K562 (cell line): ENCODE measurements at regions not wholly inside any gene's neighbourhood (a gene's known extent, or its start where the extent isn't known, plus 50 kb on each side); places are given as distances from the start of the nearest gene placed in this dataset.

Source experiments
- ADNP ChIP-seq: fragments of 200-800 bp; sonication (Bioruptor generic); IDR thresholded peaks from 2 replicates; pipeline ENCODE4 v1.6.1; 2016; ENCODE audit warnings: missing genetic modification characterization, missing compliant biosample characterization
- ATF2 ChIP-seq: sonication (generic); formaldehyde crosslinking; IDR thresholded peaks from 2 replicates; pipeline ENCODE4 v1.8.1; 2022; ENCODE audit warnings: missing genetic modification reagents
- CTCF ChIP-seq, 3 experiments: IDR thresholded peaks in 2 of 3; conservative IDR thresholded peaks in 1 of 3; 2 replicates each; pipeline ENCODE4 v1.5.1; 2011 to 2012; ENCODE audit warnings: low read length in 3 of 3, mild to moderate bottlenecking in 3 of 3, control low read depth in 2 of 3, improper control_type of control experiment in 1 of 3, inconsistent platforms in 1 of 3, low read depth in 1 of 3, mixed read lengths in 1 of 3, moderate library complexity in 1 of 3; ENCODE audit not compliant: insufficient read depth in 2 of 3
- ELF4 ChIP-seq: fragments of 450-650 bp; formaldehyde crosslinking; IDR thresholded peaks from 2 replicates; pipeline ENCODE4 v1.4.0; 2022; ENCODE audit warnings: missing genetic modification characterization
- ETV5 ChIP-seq: sonication (generic); formaldehyde crosslinking; IDR thresholded peaks from 2 replicates; pipeline ENCODE4 v1.4.0; 2020; ENCODE audit warnings: low read depth, mild to moderate bottlenecking, missing genetic modification reagents
- KLF10 ChIP-seq: fragments of 250-450 bp; sonication (Bioruptor Pico); IDR thresholded peaks from 2 replicates; pipeline ENCODE4 v1.6.1; 2021; ENCODE audit warnings: matching md5 sums
- MAX ChIP-seq: sonication (generic); formaldehyde crosslinking; IDR thresholded peaks from 2 replicates; pipeline ENCODE4 v1.9.0; 2022; ENCODE audit warnings: mild to moderate bottlenecking, missing genetic modification reagents
- NBN ChIP-seq: fragments of 450-650 bp; IDR thresholded peaks from 2 replicates; pipeline ENCODE4 v1.6.1; 2016; ENCODE audit warnings: low read depth, mild to moderate bottlenecking
- RBM14 ChIP-seq: fragments of 200-400 bp; formaldehyde crosslinking; IDR thresholded peaks from 2 replicates; pipeline ENCODE4 v1.6.1; 2018; ENCODE audit warnings: low read depth, mild to moderate bottlenecking, low read length, moderate library complexity, borderline replicate concordance; ENCODE audit not compliant: insufficient read depth
- SUPT5H ChIP-seq: fragments of 450-650 bp; IDR thresholded peaks from 2 replicates; pipeline ENCODE4 v1.6.1; 2016
- USF2 ChIP-seq: sonication (generic); formaldehyde crosslinking; IDR thresholded peaks from 2 replicates; pipeline ENCODE4 v1.5.0; 2020; ENCODE audit warnings: missing genetic modification reagents
- XRCC3 ChIP-seq: fragments of 450-650 bp; IDR thresholded peaks from 2 replicates; pipeline ENCODE4 v1.6.1; 2017; ENCODE audit warnings: mild to moderate bottlenecking, moderate library complexity

GRCh38 chr12:14214495-14214894, 151.0 kb upstream of the ATF7IP start:
- TF ChIP-seq KLF10 (CRISPR knock-in tag) (no peak), RBM14 (no peak), CTCF (IDR thresholded peaks at IDR 0.05 in 2 of 3, conservative IDR thresholded peaks at IDR 0.05 in 1 of 3; ENCODE audit: insufficient read depth in 2 of 3, low read depth in 1 of 3, low read length in 3 of 3) (no peak), SUPT5H (no peak), ETV5 (CRISPR knock-in tag) (no peak), USF2 (CRISPR knock-in tag) (no peak), ELF4 (CRISPR knock-in tag) (no peak), ADNP (tag) (no peak), XRCC3 (no peak), ATF2 (CRISPR knock-in tag) (no peak), MAX (CRISPR knock-in tag) (no peak), NBN (no peak)
